ENCODE measurements at regions not wholly inside any gene's neighbourhood (a gene's known extent, or its start where the extent isn't known, plus 50 kb on each side); places are given as distances from the start of the nearest gene placed in this dataset.

DNA sequence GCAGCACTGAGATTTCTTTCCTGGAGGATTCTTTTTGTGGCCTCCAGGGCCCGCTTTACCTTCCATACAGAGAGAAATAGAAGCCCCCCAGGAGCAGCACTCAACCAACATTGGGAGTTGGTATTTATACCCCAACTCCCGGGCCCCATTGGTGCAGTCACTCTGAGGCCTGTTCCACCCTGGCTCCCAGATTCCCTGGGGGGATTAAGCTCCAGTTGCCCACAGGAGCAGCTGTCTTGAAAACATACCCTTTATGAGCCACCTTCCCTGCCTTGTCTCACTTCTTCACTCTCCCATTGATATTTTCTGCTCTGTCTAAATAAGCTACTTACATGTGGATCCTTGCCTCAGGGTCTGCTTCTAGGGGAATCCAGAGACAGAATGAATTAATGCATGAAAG, 167.8 kb downstream of the KATNIP start:
- H3K9ac ChIP-seq (ENCODE audit: low read length in 2 of 2) = no peak overlapping the region
- no peak overlapping the region for H3K27ac ChIP-seq (ENCODE audit: low read length)
- H3K27me3 ChIP-seq (ENCODE audit: control insufficient read depth in 1 of 2, insufficient read depth in 2 of 2, low read length in 2 of 2) = no peaks in the 10 kb centered on the region
- H3K4me1 ChIP-seq (ENCODE audit: control insufficient read depth, insufficient read depth, low read length) = peaks cover 12% of the 10 kb centered on the region
- no peak overlapping the region for H3K4me3 ChIP-seq (ENCODE audit: low read length in 2 of 2)
- no peaks in the 10 kb centered on the region for H3K9me3 ChIP-seq (ENCODE audit: control insufficient read depth in 2 of 2, low read length in 2 of 2)
- H3K36me3 ChIP-seq (ENCODE audit: control insufficient read depth in 2 of 2, insufficient read depth in 2 of 2, low read length in 2 of 2) = no peaks in the 10 kb centered on the region

DNA sequence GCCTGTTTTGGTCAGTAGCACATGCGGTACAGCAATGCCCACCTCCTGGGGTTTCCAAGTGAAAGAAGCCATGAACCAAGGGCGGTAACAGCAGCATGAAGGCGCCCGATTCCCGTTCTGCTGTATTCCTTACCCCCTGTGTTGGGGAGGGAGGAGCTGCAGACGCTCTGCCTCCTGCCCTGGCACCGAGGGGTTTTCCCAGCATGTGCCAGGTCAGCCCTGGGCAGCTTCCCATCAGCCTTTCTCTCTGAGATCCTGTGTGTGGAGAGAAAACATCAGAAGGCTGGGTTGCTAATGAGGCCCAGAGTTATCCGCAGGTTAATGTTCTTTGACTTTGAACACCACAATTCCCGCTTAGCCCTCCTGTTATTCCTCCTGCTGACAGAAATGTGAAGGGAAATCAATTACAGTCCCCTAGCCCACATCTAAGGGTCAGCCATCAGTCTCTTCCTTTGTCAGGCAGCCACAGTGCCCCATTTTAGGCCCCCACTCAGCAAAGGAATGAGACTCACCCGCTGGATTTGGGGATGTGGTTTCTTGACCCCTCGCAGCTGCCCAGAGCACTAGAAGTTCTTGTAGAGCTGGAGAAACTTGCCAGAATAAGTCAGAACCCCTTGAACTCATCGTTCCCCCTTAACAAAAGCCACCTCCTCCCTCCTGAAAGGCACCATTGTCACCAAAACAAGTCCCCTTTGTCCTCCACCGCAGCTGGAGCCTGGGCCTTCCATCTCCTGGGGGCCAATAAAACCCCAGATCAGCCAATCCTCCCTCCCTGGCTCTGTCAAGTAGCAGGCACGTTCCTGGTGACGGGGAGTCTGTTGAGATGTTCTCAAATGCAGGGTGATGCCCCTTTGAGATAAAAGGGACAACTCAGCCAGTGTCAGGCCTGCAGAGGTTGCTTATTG, 168.5 kb downstream of the KATNIP start:
- H3K9ac ChIP-seq (ENCODE audit: low read length in 2 of 2) = no peak overlapping the region
- no peak overlapping the region for H3K4me3 ChIP-seq (ENCODE audit: low read length in 2 of 2)
- H3K27ac ChIP-seq (ENCODE audit: low read length) = no peak overlapping the region
- no peaks in the 10 kb centered on the region for H3K27me3 ChIP-seq (ENCODE audit: control insufficient read depth in 1 of 2, insufficient read depth in 2 of 2, low read length in 2 of 2)
- no peaks in the 10 kb centered on the region for H3K9me3 ChIP-seq (ENCODE audit: control insufficient read depth in 2 of 2, low read length in 2 of 2)
- peaks cover 12% of the 10 kb centered on the region for H3K4me1 ChIP-seq (ENCODE audit: control insufficient read depth, insufficient read depth, low read length)
- peaks cover 0 to 3% of the 10 kb centered on the region in 2 donors for H3K36me3 ChIP-seq (ENCODE audit: control insufficient read depth in 2 of 2, insufficient read depth in 2 of 2, low read length in 2 of 2)

DNA sequence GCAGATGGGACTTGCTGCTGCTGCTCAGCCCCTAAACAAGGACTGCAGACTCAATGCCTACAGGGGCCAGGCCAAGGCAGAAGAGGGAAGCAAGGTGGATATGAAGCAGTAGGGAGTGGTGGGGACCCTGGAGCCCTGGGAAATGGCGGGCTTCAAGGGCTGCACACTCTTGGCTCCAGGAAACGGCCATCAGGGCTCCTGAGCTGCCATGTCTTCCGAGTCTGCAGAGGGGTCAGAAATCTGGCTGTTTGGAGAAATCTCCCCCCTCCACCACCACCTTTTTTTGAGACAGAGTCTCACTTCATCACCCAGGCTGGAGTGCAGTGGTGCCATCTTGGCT, 169.1 kb downstream of the KATNIP start:
- H3K4me3 ChIP-seq (ENCODE audit: low read length in 2 of 2) = no peak overlapping the region
- no peaks in the 10 kb centered on the region for H3K9me3 ChIP-seq (ENCODE audit: control insufficient read depth in 2 of 2, low read length in 2 of 2)
- no peak overlapping the region for H3K27ac ChIP-seq (ENCODE audit: low read length)
- H3K27me3 ChIP-seq (ENCODE audit: control insufficient read depth in 1 of 2, insufficient read depth in 2 of 2, low read length in 2 of 2) = no peaks in the 10 kb centered on the region
- no peak overlapping the region for H3K9ac ChIP-seq (ENCODE audit: low read length in 2 of 2)
- peaks cover 18% of the 10 kb centered on the region for H3K4me1 ChIP-seq (ENCODE audit: control insufficient read depth, insufficient read depth, low read length)
- peaks cover 0 to 3% of the 10 kb centered on the region in 2 donors for H3K36me3 ChIP-seq (ENCODE audit: control insufficient read depth in 2 of 2, insufficient read depth in 2 of 2, low read length in 2 of 2)

DNA sequence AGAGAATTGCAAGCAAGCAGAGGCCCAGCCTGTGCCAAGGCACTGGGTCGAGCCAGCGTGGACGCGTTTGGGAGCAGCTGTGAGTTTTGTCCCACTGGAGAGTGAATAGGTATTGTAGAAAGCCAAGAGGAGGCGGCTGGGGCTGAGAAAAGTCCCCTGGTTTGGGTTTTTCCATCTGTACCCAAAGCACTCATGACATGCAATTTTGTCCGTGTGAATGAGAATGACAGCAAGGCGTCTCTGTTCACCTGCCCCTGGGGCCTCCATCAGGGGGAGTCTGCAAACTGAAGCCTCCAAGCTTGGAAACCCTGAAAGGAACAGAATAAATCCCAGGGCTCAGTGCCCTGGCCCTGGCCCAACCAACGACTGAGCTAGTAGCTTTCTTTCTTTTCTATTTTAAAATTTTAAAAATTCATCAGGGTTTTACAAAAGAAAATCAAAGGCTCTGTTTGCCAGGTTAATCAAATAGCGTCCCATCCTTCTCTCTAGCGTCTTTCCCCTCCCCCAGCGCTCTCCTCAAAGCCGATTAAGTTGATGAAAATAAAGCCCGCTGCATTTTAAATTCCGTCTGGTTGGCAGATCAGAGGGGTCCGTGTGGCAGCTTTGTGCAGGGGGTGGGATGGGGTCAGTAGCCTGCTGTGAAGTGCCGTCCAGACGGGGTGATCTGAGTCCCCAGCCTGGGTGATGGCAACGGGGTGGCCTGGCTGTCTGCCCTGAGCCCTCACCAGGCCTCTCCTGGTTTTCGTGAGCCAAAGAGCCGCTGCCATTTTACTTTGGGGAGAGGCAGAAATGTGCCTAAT, 171.0 kb downstream of the KATNIP start:
- Histone ChIP-seq H3K9me3 (ENCODE audit: control insufficient read depth in 2 of 2, low read length in 2 of 2) (no peaks in the 10 kb centered on the region), H3K27me3 (ENCODE audit: control insufficient read depth in 1 of 2, insufficient read depth in 2 of 2, low read length in 2 of 2) (no peaks in the 10 kb centered on the region), H3K9ac (ENCODE audit: low read length in 2 of 2) (peak overlapping the region in 1 of 2 donors; percentile 13), H3K27ac (ENCODE audit: low read length) (peak overlapping the region; percentile 77), H3K36me3 (ENCODE audit: control insufficient read depth in 2 of 2, insufficient read depth in 2 of 2, low read length in 2 of 2) (peaks cover 0 to 6% of the 10 kb centered on the region in 2 donors), H3K4me1 (ENCODE audit: control insufficient read depth, insufficient read depth, low read length) (peaks cover 25% of the 10 kb centered on the region), H3K4me3 (ENCODE audit: low read length in 2 of 2) (no peak overlapping the region)

DNA sequence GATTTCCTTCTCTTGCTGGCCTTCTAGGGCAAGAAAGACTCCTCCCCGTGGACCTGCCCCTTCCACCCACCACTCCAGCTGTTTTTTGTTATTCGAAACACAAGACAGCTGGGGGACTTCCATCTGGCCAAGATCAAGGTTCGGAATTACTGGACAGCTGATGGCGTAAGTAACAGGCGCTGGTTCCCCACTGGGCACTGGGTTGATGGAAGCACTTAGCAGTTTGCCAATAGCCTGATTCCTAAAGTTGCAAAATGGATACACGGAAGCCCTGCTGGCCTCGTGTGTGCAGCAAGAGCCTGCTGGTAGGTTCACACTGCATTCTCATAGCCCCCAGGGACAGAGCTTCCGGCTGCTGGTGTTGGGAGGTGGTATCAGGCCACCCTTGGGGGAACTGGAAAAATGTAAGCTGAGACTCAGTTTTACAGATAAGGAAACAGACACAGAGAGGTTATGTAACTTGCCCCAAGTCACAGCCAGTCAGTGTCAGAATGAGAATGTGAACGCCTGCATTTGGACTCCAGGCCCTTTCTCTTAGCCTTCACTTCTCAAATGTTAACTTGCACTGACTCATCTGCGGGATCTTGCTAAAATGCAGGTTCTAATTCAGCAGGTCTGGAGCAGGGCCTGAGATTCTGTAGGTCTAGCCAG, 171.7 kb downstream of the KATNIP start:
- peaks cover 25% of the 10 kb centered on the region for H3K4me1 ChIP-seq (ENCODE audit: control insufficient read depth, insufficient read depth, low read length)
- H3K27me3 ChIP-seq (ENCODE audit: control insufficient read depth in 1 of 2, insufficient read depth in 2 of 2, low read length in 2 of 2) = no peaks in the 10 kb centered on the region
- H3K27ac ChIP-seq (ENCODE audit: low read length) = peak overlapping the region; percentile 77
- no peaks in the 10 kb centered on the region for H3K9me3 ChIP-seq (ENCODE audit: control insufficient read depth in 2 of 2, low read length in 2 of 2)
- H3K4me3 ChIP-seq (ENCODE audit: low read length in 2 of 2) = peak overlapping the region in 1 of 2 donors; percentile 35
- no peak overlapping the region for H3K9ac ChIP-seq (ENCODE audit: low read length in 2 of 2)
- H3K36me3 ChIP-seq (ENCODE audit: control insufficient read depth in 2 of 2, insufficient read depth in 2 of 2, low read length in 2 of 2) = peaks cover 0 to 6% of the 10 kb centered on the region in 2 donors

DNA sequence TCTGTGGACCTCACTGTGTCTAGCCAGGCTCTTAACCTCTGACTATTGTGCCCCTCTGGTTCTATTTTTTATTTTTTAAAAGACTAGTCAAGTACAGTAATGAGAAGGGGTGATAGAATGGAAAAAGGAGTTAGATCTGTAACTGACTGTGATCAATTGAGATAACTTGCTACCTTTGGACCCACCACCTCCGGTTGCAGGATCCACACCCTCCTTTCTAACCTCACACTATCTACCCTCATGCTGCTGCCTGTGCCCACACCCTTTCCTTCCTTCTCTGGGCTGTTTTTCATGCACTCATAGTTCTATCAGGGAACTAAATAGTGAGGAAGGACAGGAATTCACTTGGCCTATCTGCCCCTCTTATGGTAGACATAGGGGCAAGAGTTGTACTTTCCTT, 172.3 kb downstream of the KATNIP start:
- Histone ChIP-seq H3K9ac (ENCODE audit: low read length in 2 of 2) (no peak overlapping the region), H3K27ac (ENCODE audit: low read length) (peak overlapping the region; percentile 77), H3K4me3 (ENCODE audit: low read length in 2 of 2) (no peak overlapping the region), H3K27me3 (ENCODE audit: control insufficient read depth in 1 of 2, insufficient read depth in 2 of 2, low read length in 2 of 2) (no peaks in the 10 kb centered on the region), H3K4me1 (ENCODE audit: control insufficient read depth, insufficient read depth, low read length) (peaks cover 25% of the 10 kb centered on the region), H3K9me3 (ENCODE audit: control insufficient read depth in 2 of 2, low read length in 2 of 2) (no peaks in the 10 kb centered on the region), H3K36me3 (ENCODE audit: control insufficient read depth in 2 of 2, insufficient read depth in 2 of 2, low read length in 2 of 2) (peaks cover 0 to 6% of the 10 kb centered on the region in 2 donors)

DNA sequence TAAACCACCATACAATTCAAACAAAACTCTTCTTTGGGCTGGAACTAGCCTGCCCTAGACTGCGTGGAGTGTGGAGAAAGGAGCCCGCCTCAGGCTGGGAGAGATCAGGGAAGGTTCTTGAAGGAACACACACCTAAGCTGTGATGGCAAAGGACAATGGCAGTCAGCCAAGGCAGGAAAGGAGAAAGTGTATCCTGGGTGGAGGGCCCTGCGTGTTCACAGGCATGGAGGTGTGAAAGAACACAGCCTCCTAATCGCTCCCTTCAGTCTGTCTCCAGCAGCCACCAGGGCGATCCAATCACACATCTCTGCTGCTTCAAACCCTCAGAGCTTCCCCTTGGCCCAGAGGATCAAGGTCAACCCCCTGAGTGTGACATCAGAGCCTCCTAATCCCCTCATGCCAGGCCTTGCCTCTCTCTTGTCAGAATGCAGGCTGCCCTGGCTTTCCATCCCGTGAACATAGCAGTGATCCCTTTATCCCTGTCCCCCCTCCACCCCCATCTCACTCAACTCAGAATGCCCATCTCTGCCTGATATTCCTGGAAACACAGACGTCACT, 173.0 kb downstream of the KATNIP start:
- Histone ChIP-seq H3K27ac (ENCODE audit: low read length) (peak overlapping the region; percentile 77), H3K27me3 (ENCODE audit: control insufficient read depth in 1 of 2, insufficient read depth in 2 of 2, low read length in 2 of 2) (no peaks in the 10 kb centered on the region), H3K4me1 (ENCODE audit: control insufficient read depth, insufficient read depth, low read length) (peaks cover 25% of the 10 kb centered on the region), H3K9ac (ENCODE audit: low read length in 2 of 2) (no peak overlapping the region), H3K36me3 (ENCODE audit: control insufficient read depth in 2 of 2, insufficient read depth in 2 of 2, low read length in 2 of 2) (peaks cover 0 to 6% of the 10 kb centered on the region in 2 donors), H3K9me3 (ENCODE audit: control insufficient read depth in 2 of 2, low read length in 2 of 2) (no peaks in the 10 kb centered on the region), H3K4me3 (ENCODE audit: low read length in 2 of 2) (no peak overlapping the region)

DNA sequence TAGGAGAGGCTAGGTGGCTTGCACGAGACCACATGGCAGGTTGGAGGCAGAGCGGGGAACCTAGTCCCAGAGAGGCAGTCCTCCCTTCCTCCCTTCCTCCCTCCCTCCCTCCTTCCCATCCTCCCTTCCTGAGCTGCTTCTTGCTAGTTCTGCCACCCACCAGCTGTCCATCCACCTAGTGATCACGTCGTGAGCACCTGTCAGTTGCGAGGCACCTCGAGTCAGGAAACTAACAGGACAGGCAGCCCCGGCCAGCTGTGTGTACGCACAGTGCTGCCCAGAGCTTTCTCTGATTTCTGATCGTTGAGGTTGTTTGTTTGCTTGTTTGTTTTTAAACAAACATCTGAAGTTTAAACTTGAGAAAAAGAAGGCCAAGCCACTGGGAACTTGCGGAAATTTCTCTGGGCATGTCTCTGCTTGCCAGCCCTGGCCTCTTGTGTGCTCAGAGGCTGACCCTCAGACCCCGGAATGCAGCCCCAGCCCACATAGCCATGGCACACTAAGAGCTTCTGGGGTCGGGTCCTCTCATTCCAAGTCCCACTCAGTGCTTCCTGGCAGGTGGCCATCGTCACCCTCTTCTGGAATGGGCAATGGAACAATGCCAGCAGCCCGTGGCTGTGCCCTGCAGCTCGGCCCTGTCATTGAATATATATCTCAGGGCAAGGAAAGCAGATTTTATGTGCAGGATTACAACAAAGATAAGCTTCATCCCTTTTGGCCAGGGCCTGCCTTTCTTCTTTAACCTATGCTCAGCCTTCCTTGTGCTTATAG, 174.0 kb downstream of the KATNIP start:
- Histone ChIP-seq H3K9ac (ENCODE audit: low read length in 2 of 2) (no peak overlapping the region), H3K27me3 (ENCODE audit: control insufficient read depth in 1 of 2, insufficient read depth in 2 of 2, low read length in 2 of 2) (no peaks in the 10 kb centered on the region), H3K27ac (ENCODE audit: low read length) (peak overlapping the region; percentile 64), H3K36me3 (ENCODE audit: control insufficient read depth in 2 of 2, insufficient read depth in 2 of 2, low read length in 2 of 2) (peaks cover 0 to 6% of the 10 kb centered on the region in 2 donors), H3K4me3 (ENCODE audit: low read length in 2 of 2) (peak overlapping the region in 1 of 2 donors; percentile 3), H3K4me1 (ENCODE audit: control insufficient read depth, insufficient read depth, low read length) (peaks cover 25% of the 10 kb centered on the region), H3K9me3 (ENCODE audit: control insufficient read depth in 2 of 2, low read length in 2 of 2) (no peaks in the 10 kb centered on the region)

DNA sequence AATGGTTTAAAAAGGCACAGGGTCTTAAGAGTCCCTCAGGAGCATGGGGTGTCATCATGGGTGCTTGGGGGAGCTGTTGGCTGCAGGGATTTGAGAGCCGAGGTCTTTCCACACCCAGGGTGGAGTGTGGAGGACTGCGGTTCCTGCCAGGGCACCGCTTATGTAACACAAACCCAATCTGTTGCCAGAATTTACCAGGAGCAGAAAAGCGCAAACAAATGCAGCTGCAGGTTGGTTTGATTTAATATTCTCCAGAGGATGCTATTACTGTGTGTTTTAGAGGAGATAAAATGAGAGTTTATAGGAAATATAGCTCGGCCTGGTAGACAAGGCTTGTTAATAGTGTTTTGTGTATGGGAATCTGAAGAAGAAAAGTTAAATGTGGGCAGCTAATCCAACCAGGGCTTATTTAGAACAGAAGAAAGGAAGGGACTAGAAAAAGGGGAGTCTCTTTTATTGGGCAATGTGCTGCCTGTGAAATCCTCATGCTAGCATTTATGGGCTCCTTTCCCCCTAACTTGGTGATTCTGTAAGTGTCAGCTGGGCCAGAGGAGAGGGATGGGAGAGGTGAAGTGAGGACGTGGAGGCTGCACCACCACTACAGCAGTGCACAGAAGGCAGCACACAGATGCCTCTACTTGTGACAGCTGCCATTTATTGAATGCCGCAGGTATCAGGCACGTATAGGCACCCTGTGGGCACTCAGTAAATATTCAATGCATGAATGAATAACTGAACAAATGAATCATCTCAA, 174.7 kb downstream of the KATNIP start:
- H3K36me3 ChIP-seq (ENCODE audit: control insufficient read depth in 2 of 2, insufficient read depth in 2 of 2, low read length in 2 of 2) = peaks cover 0 to 6% of the 10 kb centered on the region in 2 donors
- peaks cover 25% of the 10 kb centered on the region for H3K4me1 ChIP-seq (ENCODE audit: control insufficient read depth, insufficient read depth, low read length)
- no peaks in the 10 kb centered on the region for H3K27me3 ChIP-seq (ENCODE audit: control insufficient read depth in 1 of 2, insufficient read depth in 2 of 2, low read length in 2 of 2)
- peak overlapping the region; percentile 64 for H3K27ac ChIP-seq (ENCODE audit: low read length)
- peak overlapping the region in 1 of 2 donors; percentile 3 for H3K4me3 ChIP-seq (ENCODE audit: low read length in 2 of 2)
- peak overlapping the region in 1 of 2 donors; percentile 13 for H3K9ac ChIP-seq (ENCODE audit: low read length in 2 of 2)
- no peaks in the 10 kb centered on the region for H3K9me3 ChIP-seq (ENCODE audit: control insufficient read depth in 2 of 2, low read length in 2 of 2)
